OCI-LY1 (cell line): ENCODE measurements at regions not wholly inside any gene's neighbourhood (a gene's known extent, or its start where the extent isn't known, plus 50 kb on each side); places are given as distances from the start of the nearest gene placed in this dataset.

Experiments used
- H2AFZ ChIP-seq: fragments of 200-600 bp; sonication (generic), shearing (Covaris generic); 2 replicates; pipeline ENCODE4 v1.6.0; 2014; ENCODE audit warnings: antibody characterized with exemption, mild to moderate bottlenecking, low read length
- H3F3A ChIP-seq: fragments of 200-600 bp; sonication (generic), shearing (Covaris generic); 2 replicates; pipeline ENCODE4 v1.6.0; 2014; ENCODE audit warnings: mild to moderate bottlenecking, antibody characterized with exemption, low read length, moderate library complexity; ENCODE audit not compliant: insufficient read depth
- H3K27ac ChIP-seq: fragments of 200-600 bp; sonication (generic); 2 replicates; pipeline ENCODE4 v1.5.1; 2014; ENCODE audit warnings: low read length, mixed run types, mild to moderate bottlenecking, low read depth; ENCODE audit not compliant: poor library complexity, severe bottlenecking
- H3K27me3 ChIP-seq: fragments of 200-600 bp; sonication (generic); 2 replicates; pipeline ENCODE4 v1.6.0; 2014; ENCODE audit warnings: antibody characterized with exemption, mild to moderate bottlenecking, low read length, moderate library complexity; ENCODE audit not compliant: insufficient read depth
- H3K36me3 ChIP-seq: fragments of 200-600 bp; sonication (generic); 2 replicates; pipeline ENCODE4 v1.6.1; 2014; ENCODE audit warnings: mild to moderate bottlenecking, antibody characterized with exemption, low read length, moderate library complexity, mixed read lengths; ENCODE audit not compliant: insufficient read depth
- H3K4me1 ChIP-seq: fragments of 200-600 bp; sonication (generic); 2 replicates; pipeline ENCODE4 v1.5.1; 2014; ENCODE audit warnings: mild to moderate bottlenecking, low read length, moderate library complexity; ENCODE audit not compliant: insufficient read depth, severe bottlenecking
- H3K4me2 ChIP-seq: fragments of 200-600 bp; sonication (generic), shearing (Covaris generic); 2 replicates; pipeline ENCODE4 v1.6.1; 2014; ENCODE audit warnings: low read length
- H3K4me3 ChIP-seq: fragments of 200-600 bp; sonication (generic); 2 replicates; pipeline ENCODE4 v1.5.1; 2014; ENCODE audit warnings: low read length, low read depth, mild to moderate bottlenecking, mixed read lengths; ENCODE audit not compliant: poor library complexity, severe bottlenecking
- H3K79me2 ChIP-seq: fragments of 200-600 bp; shearing (Covaris generic); 2 replicates; pipeline ENCODE4 v1.6.1; 2016; ENCODE audit warnings: mixed run types, low read length, mixed read lengths; ENCODE audit not compliant: insufficient read depth
- H3K9ac ChIP-seq: fragments of 200-600 bp; sonication (generic), shearing (Covaris generic); 2 replicates; pipeline ENCODE4 v1.6.1; 2014; ENCODE audit warnings: mild to moderate bottlenecking, low read length, mixed read lengths
- H3K9me2 ChIP-seq: fragments of 200-600 bp; sonication (generic), shearing (Covaris generic); 2 replicates; pipeline ENCODE4 v1.6.1; 2014; ENCODE audit warnings: low read depth, mild to moderate bottlenecking, low read length, mixed read lengths
- H3K9me3 ChIP-seq: fragments of 200-600 bp; shearing (Covaris generic); 2 replicates; pipeline ENCODE4 v1.6.1; 2014; ENCODE audit warnings: low read length, mixed read lengths
- H4K20me1 ChIP-seq: fragments of 200-600 bp; sonication (generic), shearing (Covaris generic); 2 replicates; pipeline ENCODE4 v1.6.0; 2016; ENCODE audit warnings: mild to moderate bottlenecking, low read length; ENCODE audit not compliant: insufficient read depth
- CTCF ChIP-seq: fragments of 200-600 bp; sonication (generic), shearing (Covaris generic); IDR thresholded peaks from 2 replicates; pipeline ENCODE4 v1.5.1; 2017; ENCODE audit warnings: mild to moderate bottlenecking, antibody characterized with exemption, low read length, moderate library complexity, mixed read lengths
- EZH2 ChIP-seq: fragments of 200-600 bp; sonication (generic), shearing (Covaris generic); IDR thresholded peaks from 2 replicates; pipeline ENCODE4 v1.8.0; 2017; ENCODE audit warnings: borderline replicate concordance, mixed run types, mild to moderate bottlenecking, antibody characterized with exemption, low read length, moderate library complexity, mixed read lengths

GRCh38 chr3:34969513-34969912 is 669.8 kb upstream of the ARPP21 start:
- TF ChIP-seq CTCF (peak; percentile 16; the same call in 1 of the 2 replicates), EZH2 (no peak)
- Histone ChIP-seq H3K36me3 (no peaks in the 10 kb centered on the region), H3K9ac (no peak overlapping the region), H3K4me1 (no peaks in the 10 kb centered on the region), H3K27ac (no peak overlapping the region), H3K9me3 (no peaks in the 10 kb centered on the region), H3K4me3 (no peak overlapping the region), H3K9me2 (no peaks in the 10 kb centered on the region), H4K20me1 (no peaks in the 10 kb centered on the region), H3K27me3 (no peaks in the 10 kb centered on the region), H3K79me2 (no peaks in the 10 kb centered on the region), H3F3A (no peaks in the 10 kb centered on the region), H2AFZ (no peak overlapping the region), H3K4me2 (no peak overlapping the region)

GRCh38 chr3:34972481-34972880 is 666.8 kb upstream of the ARPP21 start:
- 0 out of 2 replicates have a peak, but pooled peaks cover 2% of the 10 kb centered on the region for H3K9me3 ChIP-seq
- H3K4me3 ChIP-seq, result no peak overlapping the region
- no peaks in the 10 kb centered on the region for H3F3A ChIP-seq
- no peaks in the 10 kb centered on the region for H3K27me3 ChIP-seq
- no peaks in the 10 kb centered on the region for H4K20me1 ChIP-seq
- no peak overlapping the region for H2AFZ ChIP-seq
- H3K9ac ChIP-seq, result no peak overlapping the region
- no peak overlapping the region for H3K4me2 ChIP-seq
- no peaks in the 10 kb centered on the region for H3K79me2 ChIP-seq
- H3K9me2 ChIP-seq, result no peaks in the 10 kb centered on the region
- no peaks in the 10 kb centered on the region for H3K36me3 ChIP-seq
- H3K4me1 ChIP-seq, result no peaks in the 10 kb centered on the region
- TF ChIP-seq EZH2, result no peak
- TF ChIP-seq CTCF, result no peak
- H3K27ac ChIP-seq, result no peak overlapping the region

DNA sequence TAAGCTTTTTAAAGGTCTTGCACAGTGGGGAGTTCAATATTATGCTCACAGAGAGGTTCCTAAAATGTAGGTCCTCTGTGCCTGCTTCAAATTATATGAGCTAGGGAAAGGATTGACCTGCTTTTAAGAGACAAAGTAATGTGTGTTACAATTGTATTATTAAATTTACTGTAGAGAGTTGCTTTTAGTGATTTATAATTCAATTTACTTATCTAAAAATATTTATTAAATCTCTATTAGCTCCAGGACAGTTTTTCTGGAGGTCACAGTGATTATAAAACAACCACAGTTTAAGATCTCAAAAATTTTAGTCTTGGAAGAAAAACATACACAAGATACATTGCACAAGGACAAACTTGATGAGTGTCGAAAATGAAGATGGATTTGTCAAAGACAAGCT is 665.7 kb upstream of the ARPP21 start:
- TF ChIP-seq EZH2, result no peak
- no peak for TF ChIP-seq CTCF
- no peaks in the 10 kb centered on the region for H3K36me3 ChIP-seq
- H3K27ac ChIP-seq, result no peak overlapping the region
- no peaks in the 10 kb centered on the region for H3K4me1 ChIP-seq
- no peak overlapping the region for H2AFZ ChIP-seq
- no peak overlapping the region for H3K4me2 ChIP-seq
- no peaks in the 10 kb centered on the region for H3K27me3 ChIP-seq
- no peaks in the 10 kb centered on the region for H3F3A ChIP-seq
- H3K79me2 ChIP-seq, result no peaks in the 10 kb centered on the region
- H4K20me1 ChIP-seq, result no peaks in the 10 kb centered on the region
- H3K4me3 ChIP-seq, result no peak overlapping the region
- H3K9me3 ChIP-seq, result 0 out of 2 replicates have a peak, but pooled peaks cover 2% of the 10 kb centered on the region
- no peaks in the 10 kb centered on the region for H3K9me2 ChIP-seq
- no peak overlapping the region for H3K9ac ChIP-seq
